Lower lobe of right lung (tissue), 2 donors: ENCODE measurements at regions not wholly inside any gene's neighbourhood (a gene's known extent, or its start where the extent isn't known, plus 50 kb on each side); places are given as distances from the start of the nearest gene placed in this dataset.

ENCODE experiments used
- ATAC-seq, 2 donors: fragments of 200-7000 bp; cut with Tn5 transposase; one replicate each; pipeline ENCODE4 v1.9.1; 2020 to 2022; ENCODE audit warnings: mild to moderate bottlenecking in 2 of 2, moderate library complexity in 2 of 2
- DNase-seq: peaks from one replicate; pipeline ENCODE4 v3.0.0-alpha.2; 2020
- H3K27ac ChIP-seq: fragments of 200-600 bp; one replicate; pipeline ENCODE4 v1.8.0; 2022
- H3K27me3 ChIP-seq: fragments of 200-600 bp; one replicate; pipeline ENCODE4 v1.8.0; 2022; ENCODE audit warnings: low read depth
- H3K36me3 ChIP-seq: fragments of 200-600 bp; one replicate; pipeline ENCODE4 v1.8.0; 2022; ENCODE audit warnings: mild to moderate bottlenecking
- H3K4me1 ChIP-seq: fragments of 200-600 bp; one replicate; pipeline ENCODE4 v1.8.0; 2022
- H3K4me3 ChIP-seq: fragments of 200-600 bp; one replicate; pipeline ENCODE4 v1.8.0; 2022; ENCODE audit warnings: mild to moderate bottlenecking
- H3K9me3 ChIP-seq: fragments of 200-600 bp; one replicate; pipeline ENCODE4 v1.8.0; 2022
- intact Hi-C: fragments of 100-400 bp; cut with DNase I; formaldehyde crosslinking; loops from one replicate; pipeline ENCODE4 v1.11.0; 2022
- TF ChIP-seq, protein P1 (sequence below): fragments of 200-600 bp; IDR thresholded peaks from one replicate; pipeline ENCODE4 v1.8.0; 2022; ENCODE audit warnings: antibody characterized with exemption, mild to moderate bottlenecking
- donor health status: DM: no; HTN: yes; CAD: no; lungs with severe emphysema.

- Histone ChIP-seq H3K27ac (no peak overlapping the region), H3K36me3 (no peaks in the 10 kb centered on the region), H3K4me1 (no peaks in the 10 kb centered on the region), H3K9me3 (no peaks in the 10 kb centered on the region), H3K4me3 (no peak overlapping the region), H3K27me3 (no peaks in the 10 kb centered on the region)
- TF ChIP-seq, protein P1, sequence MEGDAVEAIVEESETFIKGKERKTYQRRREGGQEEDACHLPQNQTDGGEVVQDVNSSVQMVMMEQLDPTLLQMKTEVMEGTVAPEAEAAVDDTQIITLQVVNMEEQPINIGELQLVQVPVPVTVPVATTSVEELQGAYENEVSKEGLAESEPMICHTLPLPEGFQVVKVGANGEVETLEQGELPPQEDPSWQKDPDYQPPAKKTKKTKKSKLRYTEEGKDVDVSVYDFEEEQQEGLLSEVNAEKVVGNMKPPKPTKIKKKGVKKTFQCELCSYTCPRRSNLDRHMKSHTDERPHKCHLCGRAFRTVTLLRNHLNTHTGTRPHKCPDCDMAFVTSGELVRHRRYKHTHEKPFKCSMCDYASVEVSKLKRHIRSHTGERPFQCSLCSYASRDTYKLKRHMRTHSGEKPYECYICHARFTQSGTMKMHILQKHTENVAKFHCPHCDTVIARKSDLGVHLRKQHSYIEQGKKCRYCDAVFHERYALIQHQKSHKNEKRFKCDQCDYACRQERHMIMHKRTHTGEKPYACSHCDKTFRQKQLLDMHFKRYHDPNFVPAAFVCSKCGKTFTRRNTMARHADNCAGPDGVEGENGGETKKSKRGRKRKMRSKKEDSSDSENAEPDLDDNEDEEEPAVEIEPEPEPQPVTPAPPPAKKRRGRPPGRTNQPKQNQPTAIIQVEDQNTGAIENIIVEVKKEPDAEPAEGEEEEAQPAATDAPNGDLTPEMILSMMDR = no peak
- DNase-seq = no peak
- no peak for ATAC-seq
- intact Hi-C loops = no loop called here
Measured at GRCh38 chr3:155010416-155010815, 69.7 kb upstream of the MME start.

DNA sequence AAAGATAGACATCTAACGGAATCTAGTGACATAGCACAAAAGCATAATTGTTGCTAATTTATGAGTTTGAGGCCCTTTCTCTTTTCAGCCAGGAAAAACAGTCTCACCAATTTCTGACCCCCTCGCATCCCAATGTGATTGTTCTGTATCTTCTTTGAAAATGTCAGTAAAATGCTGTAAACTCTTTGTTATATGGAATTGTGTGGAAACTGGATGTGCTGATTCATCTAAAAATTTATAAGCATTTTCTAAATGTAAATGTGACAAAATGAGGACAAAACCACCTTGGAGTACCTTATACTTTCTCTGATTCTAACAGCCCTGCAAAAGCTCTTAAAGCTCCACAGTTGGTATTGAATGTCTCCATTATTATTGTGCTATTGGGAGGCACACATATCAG, 70.9 kb upstream of the MME start:
- H3K27ac ChIP-seq = no peak overlapping the region
- H3K27me3 ChIP-seq = no peaks in the 10 kb centered on the region
- no peak overlapping the region for H3K4me3 ChIP-seq
- no peak for DNase-seq
- TF ChIP-seq, protein P1 = no peak
- no peak for ATAC-seq
- H3K4me1 ChIP-seq = no peaks in the 10 kb centered on the region
- H3K36me3 ChIP-seq = no peaks in the 10 kb centered on the region
- H3K9me3 ChIP-seq = no peaks in the 10 kb centered on the region
- intact Hi-C loops = no loop called here

DNA sequence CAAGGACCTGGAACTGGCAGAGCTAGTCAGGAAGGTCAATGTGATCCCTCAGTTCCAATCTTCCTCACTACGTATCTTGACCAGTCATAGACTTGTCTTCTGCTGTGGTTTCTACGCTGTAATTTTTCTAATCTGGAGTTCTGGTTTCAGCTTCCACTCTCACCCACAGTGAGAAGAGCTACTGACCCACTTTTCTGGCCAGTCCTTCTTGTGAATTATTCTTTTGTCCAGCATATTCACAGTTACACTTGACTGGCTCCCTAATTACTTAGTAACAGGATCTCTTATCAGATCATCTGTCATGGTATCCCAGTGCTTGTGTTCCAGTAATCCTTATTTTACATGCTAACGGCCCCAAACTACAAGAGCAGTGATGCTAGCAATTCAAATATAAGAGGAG, 72.4 kb upstream of the MME start:
- Histone ChIP-seq H3K4me1 (no peaks in the 10 kb centered on the region), H3K4me3 (no peak overlapping the region), H3K9me3 (no peaks in the 10 kb centered on the region), H3K27ac (no peak overlapping the region), H3K27me3 (no peaks in the 10 kb centered on the region), H3K36me3 (no peaks in the 10 kb centered on the region)
- DNase-seq = no peak
- ATAC-seq = no peak
- TF ChIP-seq, protein P1 = no peak
- intact Hi-C loops = no loop called here

- Histone ChIP-seq H3K4me1 (no peaks in the 10 kb centered on the region), H3K27ac (peak overlapping the region; percentile 19), H3K36me3 (no peaks in the 10 kb centered on the region), H3K27me3 (no peaks in the 10 kb centered on the region), H3K9me3 (no peaks in the 10 kb centered on the region), H3K4me3 (no peak overlapping the region)
- TF ChIP-seq, protein P1 = no peak
- no peak for DNase-seq
- intact Hi-C loops = no loop called here
- ATAC-seq = peak; percentile 51 to 68
Measured at GRCh38 chr3:155001289-155002010, 78.7 kb upstream of the MME start.

- H3K4me1 ChIP-seq = no peaks in the 10 kb centered on the region
- intact Hi-C loops = no loop called here
- H3K36me3 ChIP-seq = no peaks in the 10 kb centered on the region
- TF ChIP-seq, protein P1 = no peak
- DNase-seq (no peak), ATAC-seq (no peak)
- H3K27ac ChIP-seq = no peak overlapping the region
- no peaks in the 10 kb centered on the region for H3K9me3 ChIP-seq
- no peak overlapping the region for H3K4me3 ChIP-seq
- no peaks in the 10 kb centered on the region for H3K27me3 ChIP-seq
Measured at GRCh38 chr3:154992655-154993054, 87.5 kb upstream of the MME start.
